ENCODE measurements at regions not wholly inside any gene's neighbourhood (a gene's known extent, or its start where the extent isn't known, plus 50 kb on each side); places are given as distances from the start of the nearest gene placed in this dataset.

- Mint-ChIP-seq H3K36me3 (ENCODE audit: low read depth, unreplicated experiment) (no peaks in the 10 kb centered on the region), H3K27ac (ENCODE audit: unreplicated experiment) (peak overlapping the region; percentile 55), H3K4me3 (ENCODE audit: unreplicated experiment) (no peak overlapping the region), H3K27me3 (ENCODE audit: low read depth, unreplicated experiment) (no peaks in the 10 kb centered on the region), H3K9me3 (ENCODE audit: unreplicated experiment) (peaks cover 2% of the 10 kb centered on the region), H3K4me1 (ENCODE audit: low read depth, unreplicated experiment) (peaks cover 6% of the 10 kb centered on the region)
- Histone ChIP-seq H3K36me3 (ENCODE audit: insufficient read depth, low read length) (no peaks in the 10 kb centered on the region), H4K20me1 (ENCODE audit: insufficient read depth, low read length) (no peaks in the 10 kb centered on the region), H3K4me1 (ENCODE audit: insufficient read depth, low read length) (no peaks in the 10 kb centered on the region), H3K4me2 (ENCODE audit: low read length) (no peak overlapping the region), H3K79me2 (ENCODE audit: insufficient read depth, low read length) (no peaks in the 10 kb centered on the region), H3K9me3 (ENCODE audit: insufficient read depth, low read depth, low read length) (no peaks in the 10 kb centered on the region), H2AFZ (ENCODE audit: low read depth, low read length) (no peak overlapping the region), H3K27me3 (ENCODE audit: insufficient read depth, low read length) (no peaks in the 10 kb centered on the region), H3K9ac (ENCODE audit: low read length) (no peak overlapping the region), H3K27ac (ENCODE audit: low read depth, low read length) (no peak overlapping the region), H3K4me3 (ENCODE audit: insufficient read depth, low read depth, low read length) (no peak overlapping the region)
- FAIRE-seq (no peak), DNase-seq (ENCODE audit: low read depth) (no peak)
- TF ChIP-seq EZH2 (IDR thresholded peaks at IDR 0.05; ENCODE audit: insufficient read depth, low read length) (no peak), CTCF (IDR thresholded peaks at IDR 0.05; ENCODE audit: insufficient read depth, low read depth, low read length) (no peak)
Observed at GRCh38 chr9:108259917-108260675, 595.7 kb downstream of the ACTL7B start.

GRCh38 chr9:108258640-108259039 lies 597.1 kb downstream of the ACTL7B start:
- H3K4me1 Mint-ChIP-seq (ENCODE audit: low read depth, unreplicated experiment): peaks cover 6% of the 10 kb centered on the region
- no peaks in the 10 kb centered on the region for H3K27me3 Mint-ChIP-seq (ENCODE audit: low read depth, unreplicated experiment)

More at GRCh38 chr9:108258640-108259039, 597.1 kb downstream of the ACTL7B start:
- no peak overlapping the region for H3K27ac Mint-ChIP-seq (ENCODE audit: unreplicated experiment)
- Histone ChIP-seq H4K20me1 (ENCODE audit: insufficient read depth, low read length) (no peaks in the 10 kb centered on the region), H3K9ac (ENCODE audit: low read length) (no peak overlapping the region), H3K4me2 (ENCODE audit: low read length) (no peak overlapping the region), H3K36me3 (ENCODE audit: insufficient read depth, low read length) (no peaks in the 10 kb centered on the region), H3K27ac (ENCODE audit: low read depth, low read length) (no peak overlapping the region), H3K27me3 (ENCODE audit: insufficient read depth, low read length) (no peaks in the 10 kb centered on the region), H3K4me1 (ENCODE audit: insufficient read depth, low read length) (no peaks in the 10 kb centered on the region), H3K9me3 (ENCODE audit: insufficient read depth, low read depth, low read length) (no peaks in the 10 kb centered on the region), H3K79me2 (ENCODE audit: insufficient read depth, low read length) (no peaks in the 10 kb centered on the region), H2AFZ (ENCODE audit: low read depth, low read length) (no peak overlapping the region), H3K4me3 (ENCODE audit: insufficient read depth, low read depth, low read length) (no peak overlapping the region)
- H3K9me3 Mint-ChIP-seq (ENCODE audit: unreplicated experiment): peaks cover 2% of the 10 kb centered on the region
- FAIRE-seq (no peak), DNase-seq (ENCODE audit: low read depth) (no peak)
- no peaks in the 10 kb centered on the region for H3K36me3 Mint-ChIP-seq (ENCODE audit: low read depth, unreplicated experiment)
- H3K4me3 Mint-ChIP-seq (ENCODE audit: unreplicated experiment): no peak overlapping the region
- no peak for TF ChIP-seq EZH2 (IDR thresholded peaks at IDR 0.05; ENCODE audit: insufficient read depth, low read length)
- TF ChIP-seq CTCF (IDR thresholded peaks at IDR 0.05; ENCODE audit: insufficient read depth, low read depth, low read length): no peak

Measured in astrocyte (in vitro differentiated cells and primary cell).